ENCODE measurements at regions not wholly inside any gene's neighbourhood (a gene's known extent, or its start where the extent isn't known, plus 50 kb on each side); places are given as distances from the start of the nearest gene placed in this dataset.

DNA sequence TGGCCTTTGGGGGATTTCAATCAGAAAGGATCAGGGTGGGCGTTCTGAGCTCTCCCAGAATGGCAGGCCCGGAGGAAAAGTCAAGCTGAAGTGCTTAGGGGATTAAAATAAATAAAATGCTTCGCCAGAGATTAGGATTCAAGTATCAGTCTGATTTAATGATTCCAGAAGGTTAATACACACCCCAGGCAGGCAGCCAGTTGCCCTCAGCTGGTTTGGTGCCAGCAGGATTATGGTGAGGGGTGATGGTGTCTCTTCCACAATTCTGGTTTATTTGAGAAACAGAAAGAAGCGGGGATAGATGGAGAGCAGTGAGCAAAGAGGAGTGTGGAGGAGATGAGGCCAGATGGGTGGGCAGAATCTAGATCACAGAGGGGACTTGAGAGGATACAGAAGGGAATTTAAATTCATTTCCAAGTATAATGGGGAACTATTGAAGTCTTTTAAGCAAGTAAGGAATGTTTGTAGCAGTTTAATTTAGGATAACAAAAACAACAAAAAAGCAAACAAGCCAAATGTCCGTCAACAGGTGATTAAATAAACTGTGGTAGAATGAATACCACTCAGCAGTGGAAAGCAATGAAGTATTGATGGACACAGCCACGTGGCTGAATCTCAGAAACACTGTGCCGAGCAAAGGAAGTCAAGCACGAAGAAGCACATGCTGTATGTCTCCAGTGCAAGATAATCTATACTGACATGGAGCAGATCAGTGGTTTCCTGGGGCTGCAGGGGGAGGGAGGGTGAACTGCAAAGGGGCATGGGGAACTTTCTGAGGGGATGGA is 297.7 kb downstream of the MSX2 start:
- Histone ChIP-seq H3K36me3 (ENCODE audit: control insufficient read depth, low read length) (no peaks in the 10 kb centered on the region), H3F3A (ENCODE audit: control insufficient read depth, insufficient read depth) (no peaks in the 10 kb centered on the region), H3K4me1 (ENCODE audit: control insufficient read depth, low read length) (no peaks in the 10 kb centered on the region), H3K4me2 (ENCODE audit: low read length) (no peak overlapping the region), H3K4me3 (ENCODE audit: low read length) (no peak overlapping the region), H3K79me2 (ENCODE audit: control insufficient read depth, low read length) (no peaks in the 10 kb centered on the region), H4K20me1 (ENCODE audit: control insufficient read depth, insufficient read depth, low read depth, low read length) (no peaks in the 10 kb centered on the region), H3K9me3 (ENCODE audit: control insufficient read depth, insufficient read depth, low read length) (no peaks in the 10 kb centered on the region), H3K27ac (ENCODE audit: low read depth, low read length) (no peak overlapping the region), H3K27me3 (ENCODE audit: control insufficient read depth, low read length) (no peaks in the 10 kb centered on the region), H3K9me2 (replicated peaks; ENCODE audit: control insufficient read depth, low read length) (no peaks in the 10 kb centered on the region)
- no peak for TF ChIP-seq EZH2phosphoT487 (IDR thresholded peaks at IDR 0.05; ENCODE audit: borderline replicate concordance, low read length)
- TF ChIP-seq, protein P1, sequence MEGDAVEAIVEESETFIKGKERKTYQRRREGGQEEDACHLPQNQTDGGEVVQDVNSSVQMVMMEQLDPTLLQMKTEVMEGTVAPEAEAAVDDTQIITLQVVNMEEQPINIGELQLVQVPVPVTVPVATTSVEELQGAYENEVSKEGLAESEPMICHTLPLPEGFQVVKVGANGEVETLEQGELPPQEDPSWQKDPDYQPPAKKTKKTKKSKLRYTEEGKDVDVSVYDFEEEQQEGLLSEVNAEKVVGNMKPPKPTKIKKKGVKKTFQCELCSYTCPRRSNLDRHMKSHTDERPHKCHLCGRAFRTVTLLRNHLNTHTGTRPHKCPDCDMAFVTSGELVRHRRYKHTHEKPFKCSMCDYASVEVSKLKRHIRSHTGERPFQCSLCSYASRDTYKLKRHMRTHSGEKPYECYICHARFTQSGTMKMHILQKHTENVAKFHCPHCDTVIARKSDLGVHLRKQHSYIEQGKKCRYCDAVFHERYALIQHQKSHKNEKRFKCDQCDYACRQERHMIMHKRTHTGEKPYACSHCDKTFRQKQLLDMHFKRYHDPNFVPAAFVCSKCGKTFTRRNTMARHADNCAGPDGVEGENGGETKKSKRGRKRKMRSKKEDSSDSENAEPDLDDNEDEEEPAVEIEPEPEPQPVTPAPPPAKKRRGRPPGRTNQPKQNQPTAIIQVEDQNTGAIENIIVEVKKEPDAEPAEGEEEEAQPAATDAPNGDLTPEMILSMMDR (IDR thresholded peaks at IDR 0.05; ENCODE audit: low read depth, low read length, poor library complexity, severe bottlenecking), result no peak

DNA sequence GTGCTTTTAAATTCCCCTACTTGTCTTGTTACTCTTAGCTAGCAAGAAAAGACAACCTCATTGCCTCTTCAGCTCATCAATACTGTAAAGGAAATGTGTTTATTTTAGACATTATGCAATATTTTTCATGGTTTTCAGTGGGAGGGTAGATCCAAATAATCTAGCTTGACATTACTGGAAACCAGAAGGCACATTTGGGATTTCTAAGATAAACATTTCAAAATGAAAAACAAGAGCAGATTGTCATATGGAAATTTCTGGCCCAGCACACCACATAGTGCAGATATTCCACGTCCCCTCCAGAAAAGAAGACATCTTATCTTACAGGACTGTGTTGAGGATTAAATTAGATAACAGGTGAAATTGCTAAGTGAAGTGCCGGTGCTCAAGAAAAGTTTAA is 296.9 kb downstream of the MSX2 start:
- H4K20me1 ChIP-seq (ENCODE audit: control insufficient read depth, insufficient read depth, low read depth, low read length), result no peaks in the 10 kb centered on the region
- no peaks in the 10 kb centered on the region for H3F3A ChIP-seq (ENCODE audit: control insufficient read depth, insufficient read depth)
- no peak overlapping the region for H3K27ac ChIP-seq (ENCODE audit: low read depth, low read length)
- H3K4me2 ChIP-seq (ENCODE audit: low read length), result no peak overlapping the region
- no peaks in the 10 kb centered on the region for H3K36me3 ChIP-seq (ENCODE audit: control insufficient read depth, low read length)
- H3K4me3 ChIP-seq (ENCODE audit: low read length), result no peak overlapping the region
- TF ChIP-seq, protein P1 (IDR thresholded peaks at IDR 0.05; ENCODE audit: low read depth, low read length, poor library complexity, severe bottlenecking), result no peak
- no peak for TF ChIP-seq EZH2phosphoT487 (IDR thresholded peaks at IDR 0.05; ENCODE audit: borderline replicate concordance, low read length)
- no peaks in the 10 kb centered on the region for H3K9me3 ChIP-seq (ENCODE audit: control insufficient read depth, insufficient read depth, low read length)
- H3K9me2 ChIP-seq (replicated peaks; ENCODE audit: control insufficient read depth, low read length), result no peaks in the 10 kb centered on the region
- H3K27me3 ChIP-seq (ENCODE audit: control insufficient read depth, low read length), result no peaks in the 10 kb centered on the region
- H3K79me2 ChIP-seq (ENCODE audit: control insufficient read depth, low read length), result no peaks in the 10 kb centered on the region
- H3K4me1 ChIP-seq (ENCODE audit: control insufficient read depth, low read length), result no peaks in the 10 kb centered on the region

DNA sequence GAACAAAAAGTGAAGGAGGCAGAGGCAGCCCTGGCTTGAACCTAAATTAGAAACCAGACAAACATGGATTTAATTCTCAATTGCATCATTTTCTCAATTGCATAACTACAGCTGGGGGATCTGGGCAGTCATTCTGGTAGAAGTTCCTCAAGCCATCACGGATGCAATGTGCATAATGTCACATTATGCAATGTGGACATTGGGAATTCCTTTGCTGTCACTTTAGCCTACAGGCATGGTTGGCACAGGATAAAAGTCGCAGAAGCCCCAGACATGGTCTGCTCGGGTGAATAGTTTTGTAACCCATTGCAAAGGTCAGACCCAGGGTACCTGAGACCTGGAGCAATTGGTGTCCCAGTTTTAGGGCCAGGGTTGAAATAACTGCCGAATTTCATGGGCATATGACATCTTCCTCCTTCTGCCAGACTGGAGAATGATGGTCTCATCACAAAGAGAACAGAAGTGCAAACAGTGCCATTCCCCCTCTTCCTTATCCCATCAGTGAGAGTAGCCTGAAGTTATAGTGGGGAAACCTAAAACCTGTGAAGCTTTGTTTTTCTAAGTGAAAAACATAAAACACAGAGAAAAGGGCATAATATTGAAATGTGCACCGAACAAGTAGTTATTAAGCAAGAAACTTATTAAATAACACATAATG is 290.8 kb downstream of the MSX2 start:
- Histone ChIP-seq H4K20me1 (ENCODE audit: control insufficient read depth, insufficient read depth, low read depth, low read length) (no peaks in the 10 kb centered on the region), H3K9me3 (ENCODE audit: control insufficient read depth, insufficient read depth, low read length) (no peaks in the 10 kb centered on the region), H3K79me2 (ENCODE audit: control insufficient read depth, low read length) (no peaks in the 10 kb centered on the region), H3K4me2 (ENCODE audit: low read length) (no peak overlapping the region), H3K27me3 (ENCODE audit: control insufficient read depth, low read length) (no peaks in the 10 kb centered on the region), H3K4me1 (ENCODE audit: control insufficient read depth, low read length) (no peaks in the 10 kb centered on the region), H3K36me3 (ENCODE audit: control insufficient read depth, low read length) (no peaks in the 10 kb centered on the region), H3K4me3 (ENCODE audit: low read length) (no peak overlapping the region), H3K9me2 (replicated peaks; ENCODE audit: control insufficient read depth, low read length) (no peaks in the 10 kb centered on the region), H3K27ac (ENCODE audit: low read depth, low read length) (no peak overlapping the region), H3F3A (ENCODE audit: control insufficient read depth, insufficient read depth) (no peaks in the 10 kb centered on the region)
- no peak for TF ChIP-seq EZH2phosphoT487 (IDR thresholded peaks at IDR 0.05; ENCODE audit: borderline replicate concordance, low read length)
- TF ChIP-seq, protein P1 (IDR thresholded peaks at IDR 0.05; ENCODE audit: low read depth, low read length, poor library complexity, severe bottlenecking), result no peak

Data from DOHH2 (cell line).